Uterus (tissue), 3 donors: ENCODE measurements at regions not wholly inside any gene's neighbourhood (a gene's known extent, or its start where the extent isn't known, plus 50 kb on each side); places are given as distances from the start of the nearest gene placed in this dataset.
"Not testable (repeated sequence)": the region's sequence is repeated elsewhere in the genome, so short reads cannot be mapped to it uniquely, and the experiment has no call there.

Experiments used
- DNase-seq, 2 donors: peaks; one replicate each; pipeline ENCODE4 v3.0.0-alpha.2; 2019 to 2020
- H3K27ac ChIP-seq, 2 donors: fragments of 200-600 bp; sonication (generic); 1 replicate in 1 of 2; 2 replicates in 1 of 2; pipeline ENCODE4 v1.5.1; 2016 to 2018
- H3K27me3 ChIP-seq, 2 donors: fragments of 200-600 bp; sonication (generic); one replicate each; pipeline ENCODE4 v1.5.1; 2018 to 2019; ENCODE audit warnings: control low read depth in 1 of 2
- H3K36me3 ChIP-seq, 2 donors: fragments of 200-600 bp; sonication (generic); one replicate each; pipeline ENCODE4 v1.5.1; 2019; ENCODE audit warnings: control low read depth in 1 of 2
- H3K4me1 ChIP-seq, 2 donors: fragments of 200-600 bp; sonication (generic); one replicate each; pipeline ENCODE4 v1.5.1; 2018 to 2019; ENCODE audit warnings: control low read depth in 1 of 2
- H3K4me3 ChIP-seq, 2 donors: fragments of 200-600 bp; sonication (generic); 1 replicate in 1 of 2; 2 replicates in 1 of 2; pipeline ENCODE4 v1.5.1; 2018 to 2019; ENCODE audit warnings: mild to moderate bottlenecking in 1 of 2
- H3K9me3 ChIP-seq, 2 donors: fragments of 200-600 bp; sonication (generic); one replicate each; pipeline ENCODE4 v1.5.1; 2019; ENCODE audit warnings: control low read depth in 1 of 2
- POLR2A ChIP-seq, 2 donors: fragments of 450-650 bp; IDR thresholded peaks; one replicate each; pipeline ENCODE4 v1.6.1; 2016; ENCODE audit warnings: antibody characterized with exemption in 2 of 2, mild to moderate bottlenecking in 1 of 2, moderate library complexity in 1 of 2
- intact Hi-C: fragments of 100-400 bp; cut with DNase I; formaldehyde crosslinking; loops from one replicate; pipeline ENCODE4 v1.15.1; 2023; ENCODE audit warnings: low total_unique reads
- TF ChIP-seq, protein P1 (sequence below), 4 experiments: fragments of 200-600 bp in 2 of 4; fragments of 450-650 bp in 2 of 4; sonication (generic) in 2 of 4; IDR thresholded peaks; one replicate each; pipeline ENCODE4 v1.5.1; 2016 to 2019; ENCODE audit warnings: antibody characterized with exemption in 4 of 4, mild to moderate bottlenecking in 2 of 4, moderate library complexity in 1 of 4
- donor health status: DM: yes; HTN: yes; CAD: no.

DNA sequence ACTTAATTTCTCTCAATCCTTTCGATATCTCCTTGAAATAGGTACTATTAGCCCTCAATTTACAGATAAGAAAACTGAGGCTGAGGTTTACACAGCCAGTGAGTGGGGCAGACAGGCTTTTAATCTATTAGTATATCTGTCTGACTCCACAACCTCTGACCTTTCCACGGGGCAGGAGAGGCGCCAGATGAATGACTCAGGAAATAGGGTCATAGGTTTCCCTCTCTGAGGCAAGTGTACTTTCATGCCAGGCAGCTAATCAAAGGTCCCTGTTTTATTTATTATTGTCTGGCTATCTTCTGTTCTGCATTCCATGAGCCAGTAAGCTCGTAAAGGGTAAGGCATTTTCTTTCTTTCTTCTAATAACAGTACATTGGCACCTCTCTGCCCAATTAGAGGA is 79.6 kb upstream of the KLF4 start:
- TF ChIP-seq, protein P1, sequence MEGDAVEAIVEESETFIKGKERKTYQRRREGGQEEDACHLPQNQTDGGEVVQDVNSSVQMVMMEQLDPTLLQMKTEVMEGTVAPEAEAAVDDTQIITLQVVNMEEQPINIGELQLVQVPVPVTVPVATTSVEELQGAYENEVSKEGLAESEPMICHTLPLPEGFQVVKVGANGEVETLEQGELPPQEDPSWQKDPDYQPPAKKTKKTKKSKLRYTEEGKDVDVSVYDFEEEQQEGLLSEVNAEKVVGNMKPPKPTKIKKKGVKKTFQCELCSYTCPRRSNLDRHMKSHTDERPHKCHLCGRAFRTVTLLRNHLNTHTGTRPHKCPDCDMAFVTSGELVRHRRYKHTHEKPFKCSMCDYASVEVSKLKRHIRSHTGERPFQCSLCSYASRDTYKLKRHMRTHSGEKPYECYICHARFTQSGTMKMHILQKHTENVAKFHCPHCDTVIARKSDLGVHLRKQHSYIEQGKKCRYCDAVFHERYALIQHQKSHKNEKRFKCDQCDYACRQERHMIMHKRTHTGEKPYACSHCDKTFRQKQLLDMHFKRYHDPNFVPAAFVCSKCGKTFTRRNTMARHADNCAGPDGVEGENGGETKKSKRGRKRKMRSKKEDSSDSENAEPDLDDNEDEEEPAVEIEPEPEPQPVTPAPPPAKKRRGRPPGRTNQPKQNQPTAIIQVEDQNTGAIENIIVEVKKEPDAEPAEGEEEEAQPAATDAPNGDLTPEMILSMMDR (IDR thresholded peaks at IDR 0.05): no peak
- no peak for TF ChIP-seq POLR2A (IDR thresholded peaks at IDR 0.05)
- H3K4me1 ChIP-seq: no peaks in the 10 kb centered on the region
- H3K4me3 ChIP-seq: no peak overlapping the region
- DNase-seq: no peak
- no peak overlapping the region for H3K27ac ChIP-seq
- no peaks in the 10 kb centered on the region for H3K9me3 ChIP-seq
- intact Hi-C loops: no loop called here
- no peaks in the 10 kb centered on the region for H3K27me3 ChIP-seq
- H3K36me3 ChIP-seq: no peaks in the 10 kb centered on the region

DNA sequence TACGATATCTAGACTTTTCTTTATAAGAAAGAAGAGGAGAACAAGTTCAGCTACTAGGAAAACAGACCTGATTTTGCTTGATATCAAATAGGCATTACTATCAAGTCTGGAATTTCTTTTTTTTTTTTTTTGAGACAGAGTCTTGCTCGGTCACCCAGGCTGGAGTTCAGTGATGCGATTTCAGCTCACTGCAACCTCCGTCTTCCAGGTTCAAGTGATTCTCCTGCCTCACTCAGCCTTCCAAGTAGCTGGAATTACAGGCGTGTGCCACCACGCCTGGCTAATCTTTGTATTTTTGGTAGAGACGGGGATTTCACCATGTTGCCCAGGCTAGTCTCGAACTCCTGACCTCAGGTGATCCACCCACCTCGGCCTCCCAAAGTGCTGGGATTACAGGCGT is 78.8 kb upstream of the KLF4 start:
- intact Hi-C loops, DNase-seq, H3K4me1 ChIP-seq, H3K9me3 ChIP-seq, H3K4me3 ChIP-seq, H3K36me3 ChIP-seq, H3K27me3 ChIP-seq, H3K27ac ChIP-seq: not testable (repeated sequence)

- no peaks in the 10 kb centered on the region for H3K36me3 ChIP-seq
- H3K27me3 ChIP-seq: no peaks in the 10 kb centered on the region
- DNase-seq: no peak
- H3K27ac ChIP-seq: no peak overlapping the region
- no peak overlapping the region for H3K4me3 ChIP-seq
- TF ChIP-seq, protein P1 (IDR thresholded peaks at IDR 0.05): no peak
- TF ChIP-seq POLR2A (IDR thresholded peaks at IDR 0.05): no peak
- intact Hi-C loops: no loop called here
- H3K4me1 ChIP-seq: no peaks in the 10 kb centered on the region
- no peaks in the 10 kb centered on the region for H3K9me3 ChIP-seq
These were observed 77.9 kb upstream of the KLF4 start for GRCh38 chr9:107567462-107567861.

GRCh38 chr9:107566611-107567061 is 77.1 kb upstream of the KLF4 start:
- H3K27ac ChIP-seq: no peak overlapping the region
- H3K9me3 ChIP-seq: no peaks in the 10 kb centered on the region
- no peak for TF ChIP-seq POLR2A (IDR thresholded peaks at IDR 0.05)
- TF ChIP-seq, protein P1 (IDR thresholded peaks at IDR 0.05): no peak
- H3K4me3 ChIP-seq: no peak overlapping the region
- H3K36me3 ChIP-seq: no peaks in the 10 kb centered on the region
- intact Hi-C loops: no loop called here
- no peak for DNase-seq
- no peaks in the 10 kb centered on the region for H3K4me1 ChIP-seq
- no peaks in the 10 kb centered on the region for H3K27me3 ChIP-seq

- no peak overlapping the region for H3K4me3 ChIP-seq
- intact Hi-C loops: no loop called here
- no peaks in the 10 kb centered on the region for H3K9me3 ChIP-seq
- TF ChIP-seq, protein P1 (IDR thresholded peaks at IDR 0.05): no peak
- TF ChIP-seq POLR2A (IDR thresholded peaks at IDR 0.05): no peak
- H3K27ac ChIP-seq: no peak overlapping the region
- no peak for DNase-seq
- no peaks in the 10 kb centered on the region for H3K4me1 ChIP-seq
- no peaks in the 10 kb centered on the region for H3K27me3 ChIP-seq
- H3K36me3 ChIP-seq: no peaks in the 10 kb centered on the region
These were observed 73.2 kb upstream of the KLF4 start for GRCh38 chr9:107562798-107563197.

DNA sequence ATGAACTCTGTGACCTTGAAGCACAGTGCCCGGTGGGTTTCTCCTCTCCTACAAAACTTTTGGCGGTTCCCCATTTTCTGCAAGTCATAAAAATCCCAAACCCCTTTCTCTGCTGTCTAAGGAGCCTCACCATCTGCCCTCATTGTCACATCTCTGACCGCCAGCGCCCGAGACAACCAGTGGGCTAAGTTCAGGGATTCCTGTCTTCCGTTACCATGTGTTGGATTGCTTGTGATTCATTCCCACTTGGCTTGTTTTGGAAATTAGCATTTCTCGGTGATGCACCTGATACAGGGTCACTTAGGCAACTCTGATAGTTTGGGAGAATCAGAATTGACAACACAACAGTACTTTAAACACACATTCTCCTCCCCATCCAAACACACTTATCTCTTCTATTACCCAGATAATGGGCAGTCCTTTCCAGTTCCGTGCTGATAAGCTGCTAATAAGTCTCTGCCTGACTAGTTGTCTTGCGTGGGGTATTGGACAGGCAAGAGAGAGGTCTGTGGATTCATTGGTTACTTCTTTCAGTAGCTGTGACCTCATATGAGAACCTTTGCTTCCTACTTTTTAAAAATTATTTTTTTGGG is 70.0 kb upstream of the KLF4 start:
- H3K4me1 ChIP-seq: no peaks in the 10 kb centered on the region
- H3K4me3 ChIP-seq: no peak overlapping the region
- DNase-seq: no peak
- H3K27ac ChIP-seq: no peak overlapping the region
- TF ChIP-seq POLR2A (IDR thresholded peaks at IDR 0.05): no peak
- TF ChIP-seq, protein P1 (IDR thresholded peaks at IDR 0.05): no peak
- intact Hi-C loops: no loop called here
- no peaks in the 10 kb centered on the region for H3K36me3 ChIP-seq
- no peaks in the 10 kb centered on the region for H3K9me3 ChIP-seq
- no peaks in the 10 kb centered on the region for H3K27me3 ChIP-seq
